ENCODE measurements at regions not wholly inside any gene's neighbourhood (a gene's known extent, or its start where the extent isn't known, plus 50 kb on each side); places are given as distances from the start of the nearest gene placed in this dataset.

DNA sequence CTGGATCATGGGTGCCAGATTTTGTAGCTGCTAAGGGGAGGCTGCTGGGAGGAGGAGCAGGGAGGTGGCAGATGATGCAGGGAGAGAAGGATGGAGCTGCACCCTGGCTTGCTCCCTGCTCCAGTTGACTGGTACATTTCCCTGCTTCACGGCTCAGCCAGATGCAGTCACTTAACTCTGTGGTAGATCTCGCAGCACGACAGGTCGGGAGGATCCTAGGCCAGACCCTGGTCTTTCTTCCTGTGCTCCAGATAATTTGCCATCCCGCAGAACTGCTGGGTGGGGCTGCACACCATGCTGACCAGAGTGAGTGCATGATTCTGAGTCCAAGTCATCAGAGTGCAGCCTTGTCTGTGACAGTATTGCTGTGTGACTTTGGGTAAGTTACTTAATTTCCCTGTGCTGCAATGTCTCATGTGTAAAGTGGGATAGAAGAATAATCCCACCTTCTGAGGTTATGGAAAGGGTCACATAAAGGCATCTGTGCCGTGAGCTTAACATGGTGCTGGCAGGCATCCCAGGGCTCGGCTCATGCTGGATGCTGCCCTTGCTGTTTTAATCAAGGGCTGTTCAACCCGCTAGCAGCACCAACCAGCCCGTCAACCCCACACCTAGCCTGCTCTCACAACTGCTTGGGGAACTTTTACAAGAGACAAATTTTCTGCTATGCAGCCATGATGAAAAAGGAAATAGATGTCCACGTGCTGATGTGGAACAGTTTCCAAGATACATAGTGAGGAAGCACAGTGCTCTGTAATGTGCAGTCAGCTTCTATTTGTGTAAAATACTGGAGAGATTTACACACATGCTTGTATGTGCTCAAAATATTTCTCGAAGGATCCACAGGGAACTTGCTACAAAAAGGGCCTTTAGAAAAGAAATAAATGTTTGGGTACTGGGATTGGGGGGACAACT lies 257.9 kb downstream of the CDH26 start:
- peaks cover 46% of the 10 kb centered on the region for H3K27me3 Mint-ChIP-seq (ENCODE audit: low read depth, unreplicated experiment)
- no peaks in the 10 kb centered on the region for H3K4me1 Mint-ChIP-seq (ENCODE audit: low read depth, unreplicated experiment)
- H3K9me3 ChIP-seq (ENCODE audit: insufficient read depth, low read depth, low read length): no peaks in the 10 kb centered on the region
- no peaks in the 10 kb centered on the region for H3K36me3 Mint-ChIP-seq (ENCODE audit: low read depth, unreplicated experiment)
- no peaks in the 10 kb centered on the region for H4K20me1 ChIP-seq (ENCODE audit: insufficient read depth, low read length)
- no peak for DNase-seq (ENCODE audit: low read depth)
- no peak overlapping the region for H3K9ac ChIP-seq (ENCODE audit: low read length)
- no peak overlapping the region for H3K27ac Mint-ChIP-seq (ENCODE audit: unreplicated experiment)
- no peak overlapping the region for H3K4me3 Mint-ChIP-seq (ENCODE audit: unreplicated experiment)
- FAIRE-seq: no peak
- no peaks in the 10 kb centered on the region for H3K36me3 ChIP-seq (ENCODE audit: insufficient read depth, low read length)
- no peaks in the 10 kb centered on the region for H3K27me3 ChIP-seq (ENCODE audit: insufficient read depth, low read length)
- H3K4me3 ChIP-seq (ENCODE audit: insufficient read depth, low read depth, low read length): no peak overlapping the region
- H3K27ac ChIP-seq (ENCODE audit: low read depth, low read length): no peak overlapping the region
- no peak overlapping the region for H3K4me2 ChIP-seq (ENCODE audit: low read length)
- TF ChIP-seq, protein P1, sequence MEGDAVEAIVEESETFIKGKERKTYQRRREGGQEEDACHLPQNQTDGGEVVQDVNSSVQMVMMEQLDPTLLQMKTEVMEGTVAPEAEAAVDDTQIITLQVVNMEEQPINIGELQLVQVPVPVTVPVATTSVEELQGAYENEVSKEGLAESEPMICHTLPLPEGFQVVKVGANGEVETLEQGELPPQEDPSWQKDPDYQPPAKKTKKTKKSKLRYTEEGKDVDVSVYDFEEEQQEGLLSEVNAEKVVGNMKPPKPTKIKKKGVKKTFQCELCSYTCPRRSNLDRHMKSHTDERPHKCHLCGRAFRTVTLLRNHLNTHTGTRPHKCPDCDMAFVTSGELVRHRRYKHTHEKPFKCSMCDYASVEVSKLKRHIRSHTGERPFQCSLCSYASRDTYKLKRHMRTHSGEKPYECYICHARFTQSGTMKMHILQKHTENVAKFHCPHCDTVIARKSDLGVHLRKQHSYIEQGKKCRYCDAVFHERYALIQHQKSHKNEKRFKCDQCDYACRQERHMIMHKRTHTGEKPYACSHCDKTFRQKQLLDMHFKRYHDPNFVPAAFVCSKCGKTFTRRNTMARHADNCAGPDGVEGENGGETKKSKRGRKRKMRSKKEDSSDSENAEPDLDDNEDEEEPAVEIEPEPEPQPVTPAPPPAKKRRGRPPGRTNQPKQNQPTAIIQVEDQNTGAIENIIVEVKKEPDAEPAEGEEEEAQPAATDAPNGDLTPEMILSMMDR (IDR thresholded peaks at IDR 0.05; ENCODE audit: insufficient read depth, low read depth, low read length): no peak
- TF ChIP-seq EZH2 (IDR thresholded peaks at IDR 0.05; ENCODE audit: insufficient read depth, low read length): no peak
- no peaks in the 10 kb centered on the region for H3K79me2 ChIP-seq (ENCODE audit: insufficient read depth, low read length)
- no peaks in the 10 kb centered on the region for H3K4me1 ChIP-seq (ENCODE audit: insufficient read depth, low read length)
- H3K9me3 Mint-ChIP-seq (ENCODE audit: unreplicated experiment): peaks cover 4% of the 10 kb centered on the region
- no peak overlapping the region for H2AFZ ChIP-seq (ENCODE audit: low read depth, low read length)

DNA sequence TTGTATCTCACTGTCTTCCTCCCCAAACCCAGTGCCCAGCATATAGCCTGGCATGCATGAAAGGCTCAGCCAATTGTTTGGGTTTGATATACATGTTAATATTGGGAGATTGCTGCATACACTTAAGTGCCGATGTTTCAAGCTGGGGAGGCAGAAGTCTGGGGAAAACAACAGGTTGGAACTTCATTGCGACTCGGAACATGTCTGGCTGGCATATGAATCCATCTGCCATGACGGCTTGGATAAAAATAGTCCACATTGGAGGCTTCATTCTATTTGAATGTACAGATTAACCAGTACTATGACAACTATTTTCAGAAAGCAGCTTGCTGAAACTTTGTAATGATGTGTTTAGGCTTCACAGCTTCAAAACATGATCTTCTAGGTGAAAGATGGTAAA lies 261.0 kb downstream of the CDH26 start:
- Histone ChIP-seq H3K27ac (ENCODE audit: low read depth, low read length) (no peak overlapping the region), H2AFZ (ENCODE audit: low read depth, low read length) (no peak overlapping the region), H4K20me1 (ENCODE audit: insufficient read depth, low read length) (no peaks in the 10 kb centered on the region), H3K4me1 (ENCODE audit: insufficient read depth, low read length) (no peaks in the 10 kb centered on the region), H3K27me3 (ENCODE audit: insufficient read depth, low read length) (peaks cover 2% of the 10 kb centered on the region), H3K4me2 (ENCODE audit: low read length) (no peak overlapping the region), H3K9me3 (ENCODE audit: insufficient read depth, low read depth, low read length) (no peaks in the 10 kb centered on the region), H3K9ac (ENCODE audit: low read length) (no peak overlapping the region), H3K36me3 (ENCODE audit: insufficient read depth, low read length) (no peaks in the 10 kb centered on the region), H3K4me3 (ENCODE audit: insufficient read depth, low read depth, low read length) (no peak overlapping the region), H3K79me2 (ENCODE audit: insufficient read depth, low read length) (no peaks in the 10 kb centered on the region)
- no peak for FAIRE-seq
- Mint-ChIP-seq H3K36me3 (ENCODE audit: low read depth, unreplicated experiment) (no peaks in the 10 kb centered on the region), H3K9me3 (ENCODE audit: unreplicated experiment) (peaks cover 2% of the 10 kb centered on the region), H3K4me3 (ENCODE audit: unreplicated experiment) (no peak overlapping the region), H3K4me1 (ENCODE audit: low read depth, unreplicated experiment) (no peaks in the 10 kb centered on the region), H3K27me3 (ENCODE audit: low read depth, unreplicated experiment) (peaks cover 49% of the 10 kb centered on the region), H3K27ac (ENCODE audit: unreplicated experiment) (no peak overlapping the region)
- DNase-seq (ENCODE audit: low read depth): no peak
- TF ChIP-seq EZH2 (IDR thresholded peaks at IDR 0.05; ENCODE audit: insufficient read depth, low read length): no peak
- TF ChIP-seq, protein P1 (IDR thresholded peaks at IDR 0.05; ENCODE audit: insufficient read depth, low read depth, low read length): no peak

DNA sequence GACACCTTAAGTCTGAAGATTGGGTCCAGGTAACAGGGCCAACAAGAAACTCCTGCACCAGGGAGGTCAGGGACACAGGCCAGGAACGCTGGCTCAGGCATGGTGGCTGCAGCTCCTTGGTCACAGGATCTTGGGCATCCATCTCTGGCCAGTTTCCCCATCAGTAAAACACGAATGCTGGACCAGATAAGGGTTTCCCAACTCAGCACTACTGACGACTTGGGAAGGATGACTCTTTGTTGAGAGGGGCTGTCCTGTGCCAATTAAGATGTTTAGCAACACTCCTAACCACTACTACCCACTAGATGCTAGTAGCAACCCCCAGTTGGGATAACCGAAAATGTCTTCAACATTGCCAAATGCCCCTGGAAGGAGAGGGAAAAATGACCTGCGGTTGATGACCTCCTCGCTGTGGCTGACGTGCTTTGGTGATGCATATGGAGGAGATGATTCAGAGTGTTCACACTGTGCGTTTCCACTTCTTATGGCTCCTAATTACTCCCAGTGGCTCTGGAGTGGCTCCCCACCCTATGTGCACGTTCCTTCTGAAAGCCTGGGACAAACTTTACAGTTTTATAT lies 261.9 kb downstream of the CDH26 start:
- FAIRE-seq (no peak), DNase-seq (ENCODE audit: low read depth) (no peak)
- Histone ChIP-seq H3K4me1 (ENCODE audit: insufficient read depth, low read length) (no peaks in the 10 kb centered on the region), H3K27me3 (ENCODE audit: insufficient read depth, low read length) (peaks cover 2% of the 10 kb centered on the region), H3K36me3 (ENCODE audit: insufficient read depth, low read length) (no peaks in the 10 kb centered on the region), H3K27ac (ENCODE audit: low read depth, low read length) (no peak overlapping the region), H3K79me2 (ENCODE audit: insufficient read depth, low read length) (no peaks in the 10 kb centered on the region), H3K4me2 (ENCODE audit: low read length) (no peak overlapping the region), H3K9me3 (ENCODE audit: insufficient read depth, low read depth, low read length) (no peaks in the 10 kb centered on the region), H4K20me1 (ENCODE audit: insufficient read depth, low read length) (no peaks in the 10 kb centered on the region), H2AFZ (ENCODE audit: low read depth, low read length) (no peak overlapping the region), H3K9ac (ENCODE audit: low read length) (no peak overlapping the region), H3K4me3 (ENCODE audit: insufficient read depth, low read depth, low read length) (no peak overlapping the region)
- no peaks in the 10 kb centered on the region for H3K36me3 Mint-ChIP-seq (ENCODE audit: low read depth, unreplicated experiment)
- peaks cover 2% of the 10 kb centered on the region for H3K9me3 Mint-ChIP-seq (ENCODE audit: unreplicated experiment)
- TF ChIP-seq, protein P1 (IDR thresholded peaks at IDR 0.05; ENCODE audit: insufficient read depth, low read depth, low read length): no peak
- TF ChIP-seq EZH2 (IDR thresholded peaks at IDR 0.05; ENCODE audit: insufficient read depth, low read length): no peak
- H3K27ac Mint-ChIP-seq (ENCODE audit: unreplicated experiment): no peak overlapping the region
- no peak overlapping the region for H3K4me3 Mint-ChIP-seq (ENCODE audit: unreplicated experiment)
- H3K4me1 Mint-ChIP-seq (ENCODE audit: low read depth, unreplicated experiment): no peaks in the 10 kb centered on the region
- H3K27me3 Mint-ChIP-seq (ENCODE audit: low read depth, unreplicated experiment): peaks cover 44% of the 10 kb centered on the region

Measured in astrocyte (in vitro differentiated cells and primary cell).